ENCODE measurements at regions not wholly inside any gene's neighbourhood (a gene's known extent, or its start where the extent isn't known, plus 50 kb on each side); places are given as distances from the start of the nearest gene placed in this dataset.
"Not testable (repeated sequence)": the region's sequence is repeated elsewhere in the genome, so short reads cannot be mapped to it uniquely, and the experiment has no call there.

GRCh38 chr7:131026297-131027000 lies 292.4 kb upstream of the KLF14 start:
- DNase-seq, result no peak

- DNase-seq, result no peak
These were observed 293.3 kb upstream of the KLF14 start for GRCh38 chr7:131027287-131027773.

GRCh38 chr7:131028295-131028694 lies 294.3 kb upstream of the KLF14 start:
- no peak for DNase-seq

- no peak for DNase-seq
These were observed 295.0 kb upstream of the KLF14 start for GRCh38 chr7:131029002-131029401.

- no peak for DNase-seq
These were observed 296.4 kb upstream of the MKLN1 start for GRCh38 chr7:131031099-131031868.

GRCh38 chr7:131032786-131033185 lies 294.9 kb upstream of the MKLN1 start:
- no peak for DNase-seq

- DNase-seq, result no peak
These were observed 293.4 kb upstream of the MKLN1 start for GRCh38 chr7:131034166-131034881.

- no peak for DNase-seq
These were observed 292.4 kb upstream of the MKLN1 start for GRCh38 chr7:131035088-131035770.

- DNase-seq, result no peak
These were observed 289.5 kb upstream of the MKLN1 start for GRCh38 chr7:131038153-131038552.

GRCh38 chr7:131039355-131039762 lies 288.3 kb upstream of the MKLN1 start:
- no peak for DNase-seq

- DNase-seq, result no peak
These were observed 287.8 kb upstream of the MKLN1 start for GRCh38 chr7:131039836-131040235.

GRCh38 chr7:131040467-131040932 lies 287.2 kb upstream of the MKLN1 start:
- DNase-seq, result no peak

- DNase-seq, result not testable (repeated sequence)
These were observed 286.5 kb upstream of the MKLN1 start for GRCh38 chr7:131041012-131041695.

GRCh38 chr7:131042269-131043160 lies 285.2 kb upstream of the MKLN1 start:
- DNase-seq, result no peak

- no peak for DNase-seq
These were observed 282.1 kb upstream of the MKLN1 start for GRCh38 chr7:131045526-131045925.

- no peak for DNase-seq
These were observed 281.4 kb upstream of the MKLN1 start for GRCh38 chr7:131046246-131046645.

- DNase-seq, result no peak
These were observed 279.9 kb upstream of the MKLN1 start for GRCh38 chr7:131047651-131048304.

GRCh38 chr7:131051304-131051703 lies 276.4 kb upstream of the MKLN1 start:
- no peak for DNase-seq

GRCh38 chr7:131052285-131052904 lies 275.3 kb upstream of the MKLN1 start:
- no peak for DNase-seq

- no peak for DNase-seq
These were observed 271.7 kb upstream of the MKLN1 start for GRCh38 chr7:131056007-131056406.

Data from stimulated activated CD4-positive, alpha-beta T cell treated with anti-CD3 and anti-CD28 coated beads, Interleukin-12 subunit alpha, Interleukin-12 subunit beta, amount 100 ng/mL, for 4 hours (primary cell).